HG03045 (cell line): ENCODE measurements at regions not wholly inside any gene's neighbourhood (a gene's known extent, or its start where the extent isn't known, plus 50 kb on each side); places are given as distances from the start of the nearest gene placed in this dataset.
"Not testable (repeated sequence)": the region's sequence is repeated elsewhere in the genome, so short reads cannot be mapped to it uniquely, and the experiment has no call there.

Experiments
- ATAC-seq: cut with Tn5 transposase; IDR thresholded peaks from one replicate; pipeline ENCODE4 v1.9.1; 2021; ENCODE audit warnings: mild to moderate bottlenecking, moderate library complexity; ENCODE audit not compliant: unreplicated experiment

- ATAC-seq: no peak
These were observed 409.5 kb upstream of the LMO3 start for GRCh38 chr12:17015501-17015900.

DNA sequence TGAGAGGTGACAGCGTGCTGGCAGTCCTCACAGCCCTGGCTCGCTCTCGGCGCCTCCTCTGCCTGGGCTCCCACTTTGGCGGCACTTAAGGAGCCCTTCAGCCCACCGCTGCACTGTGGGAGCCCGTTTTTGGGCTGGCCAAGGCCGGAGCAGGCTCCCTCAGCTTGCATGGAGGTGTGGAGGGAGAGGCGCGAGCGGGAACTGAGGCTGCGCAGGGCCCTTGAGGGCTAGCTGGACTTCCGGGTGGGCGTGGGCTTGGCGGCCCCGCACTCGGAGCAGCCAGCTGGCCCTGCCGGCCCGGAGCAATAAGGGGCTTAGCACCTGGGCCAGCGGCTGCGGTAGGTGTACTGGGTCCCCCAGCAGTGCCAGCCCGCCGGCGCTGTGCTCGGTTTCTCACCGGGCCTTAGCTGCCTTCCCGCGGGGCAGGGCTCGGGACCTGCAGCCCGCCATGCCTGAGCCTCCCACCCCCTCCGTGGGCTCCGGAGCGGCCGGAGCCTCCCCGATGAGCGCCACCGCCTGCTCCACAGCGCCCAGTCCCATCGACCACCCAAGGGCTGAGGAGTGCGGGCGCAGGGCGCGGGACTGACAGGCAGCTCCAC lies 401.6 kb upstream of the LMO3 start:
- ATAC-seq: not testable (repeated sequence)

DNA sequence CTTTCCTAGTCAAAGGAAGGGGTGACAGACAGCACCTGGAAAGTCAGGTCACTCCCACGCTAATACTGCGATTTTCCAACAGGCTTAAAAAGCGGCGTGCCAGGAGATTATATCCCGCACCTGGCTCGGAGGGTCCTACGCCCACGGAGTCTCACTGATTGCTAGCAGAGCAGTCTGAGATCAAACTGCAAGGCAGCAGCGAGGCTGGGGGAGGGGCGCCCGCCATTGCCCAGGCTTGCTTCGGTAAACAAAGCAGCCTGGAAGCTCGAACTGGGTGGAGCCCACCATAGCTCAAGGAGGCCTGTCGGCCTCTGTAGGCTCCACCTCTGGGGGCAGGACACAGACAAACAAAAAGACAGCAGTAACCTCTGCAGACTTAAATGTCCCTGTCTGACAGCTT lies 392.6 kb upstream of the LMO3 start:
- ATAC-seq: not testable (repeated sequence)

DNA sequence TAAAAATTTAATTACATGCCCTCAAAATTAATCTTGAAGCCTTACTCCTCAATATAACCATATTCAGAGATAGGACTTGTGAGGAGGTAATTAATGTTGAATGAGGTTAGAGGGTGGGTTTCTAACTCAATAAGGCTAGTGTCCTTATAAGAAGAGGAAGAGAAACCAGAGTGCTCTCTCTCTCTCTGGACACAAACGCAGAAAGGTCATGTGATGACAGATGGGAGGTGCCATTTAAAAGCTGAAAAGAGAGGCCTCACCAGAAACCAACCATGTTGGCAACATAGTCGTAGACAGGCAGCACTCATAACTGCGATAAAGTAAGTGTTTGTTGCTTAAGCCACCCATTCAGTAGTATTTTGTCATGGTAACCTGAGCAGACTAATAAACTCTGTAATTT lies 378.5 kb upstream of the LMO3 start:
- ATAC-seq: no peak

GRCh38 chr12:16972923-16973770 lies 367.2 kb upstream of the LMO3 start:
- no peak for ATAC-seq

DNA sequence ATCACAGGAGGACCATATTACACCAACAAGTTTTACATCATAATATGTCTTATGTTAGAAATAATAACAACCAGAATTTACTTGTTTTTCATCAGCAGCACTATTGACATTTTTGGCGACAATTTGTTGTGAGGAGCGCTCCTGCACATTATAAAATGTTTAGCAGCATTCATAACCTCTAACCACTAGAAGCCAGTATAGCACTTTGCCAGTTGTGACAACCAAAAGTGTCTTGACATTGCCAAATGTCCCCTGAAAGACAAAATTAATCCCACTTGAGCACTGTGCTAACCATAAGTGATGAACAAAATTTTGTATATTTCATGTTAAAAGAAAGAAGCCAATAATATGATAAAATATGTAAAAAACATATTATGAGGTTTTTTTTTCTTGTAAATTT lies 356.9 kb upstream of the LMO3 start:
- ATAC-seq: no peak

- no peak for ATAC-seq
These were observed 349.2 kb upstream of the LMO3 start for GRCh38 chr12:16955083-16955657.

- ATAC-seq: no peak
These were observed 344.1 kb upstream of the LMO3 start for GRCh38 chr12:16949871-16950667.

DNA sequence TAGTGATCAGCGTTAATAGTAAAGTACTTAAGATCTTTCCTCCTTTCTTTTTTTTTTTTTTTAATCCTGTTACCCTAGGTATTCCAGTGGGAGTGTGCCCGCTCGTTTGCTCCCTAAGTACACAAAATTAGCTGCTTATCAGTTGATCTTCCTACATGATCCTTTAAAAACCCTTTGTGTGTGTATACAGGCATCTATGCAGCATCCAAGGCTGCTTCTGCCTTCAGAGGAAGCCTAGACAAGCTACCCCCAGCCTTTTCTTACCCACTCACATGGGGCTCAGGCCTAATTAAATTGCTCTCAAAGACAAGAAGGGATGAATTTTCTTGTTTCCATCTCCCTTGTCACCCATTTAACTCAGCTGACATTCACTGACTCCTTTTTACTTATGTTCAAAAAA lies 343.4 kb upstream of the LMO3 start:
- ATAC-seq: no peak

DNA sequence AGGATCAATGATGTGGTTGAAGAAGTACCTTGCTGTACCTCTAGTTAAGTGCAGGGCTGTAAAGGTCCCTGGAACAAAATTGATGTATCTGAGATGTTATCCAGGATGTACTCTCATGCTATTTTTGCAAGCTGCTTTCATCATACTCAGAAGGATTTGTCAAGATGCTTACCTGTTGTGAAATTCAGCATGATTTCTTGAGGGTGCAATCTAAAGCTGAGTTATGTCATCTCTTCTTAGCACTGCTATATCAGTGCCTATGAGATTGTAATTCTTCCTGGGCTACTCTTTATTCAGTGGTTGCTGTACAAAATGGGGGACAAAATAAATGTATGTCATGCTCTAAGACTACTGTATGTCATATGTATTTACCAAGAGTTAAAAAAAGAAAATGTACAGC lies 340.7 kb upstream of the LMO3 start:
- no peak for ATAC-seq

DNA sequence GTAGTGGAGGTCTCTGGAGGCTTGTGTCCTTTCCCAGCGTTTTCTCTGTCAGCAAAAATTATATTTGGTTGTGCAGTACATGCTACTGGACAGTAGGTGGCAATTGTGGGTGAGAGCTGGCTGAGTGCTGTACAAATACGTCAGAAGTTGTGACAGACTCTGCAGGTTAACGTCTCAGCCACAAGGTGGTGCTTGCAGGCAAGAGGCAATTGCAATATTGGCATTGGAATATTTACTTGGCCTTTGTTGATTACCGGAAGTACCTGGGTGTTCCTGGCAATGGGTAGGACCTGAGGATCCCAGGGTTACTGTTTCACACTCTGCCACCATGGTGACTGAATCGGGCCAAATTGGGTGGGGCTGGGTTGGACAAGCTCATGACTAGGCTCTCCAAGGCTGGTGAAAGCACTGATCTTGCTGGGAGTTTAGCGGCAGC lies 333.9 kb upstream of the LMO3 start:
- ATAC-seq: peak; percentile 99

- ATAC-seq: no peak
These were observed 321.3 kb upstream of the LMO3 start for GRCh38 chr12:16927259-16927658.

- no peak for ATAC-seq
These were observed 314.5 kb upstream of the LMO3 start for GRCh38 chr12:16920451-16920850.

DNA sequence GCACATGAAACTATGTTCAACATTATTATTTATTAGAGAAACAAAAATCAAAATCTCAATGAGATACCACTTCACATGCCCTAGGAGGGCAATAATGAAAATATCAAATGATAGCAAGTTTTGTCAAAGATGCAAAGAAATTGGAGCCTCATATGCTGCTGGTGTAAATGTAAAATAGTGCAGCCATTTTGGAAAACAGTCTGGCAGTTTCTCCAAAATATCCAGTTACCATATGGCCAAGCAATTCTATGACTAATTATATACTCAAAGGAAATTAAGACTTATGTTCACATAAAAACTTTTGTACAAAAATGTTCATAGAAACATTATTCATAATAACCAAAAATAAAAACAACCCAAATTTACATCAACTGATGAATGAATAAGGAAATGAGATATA lies 313.6 kb upstream of the LMO3 start:
- no peak for ATAC-seq

DNA sequence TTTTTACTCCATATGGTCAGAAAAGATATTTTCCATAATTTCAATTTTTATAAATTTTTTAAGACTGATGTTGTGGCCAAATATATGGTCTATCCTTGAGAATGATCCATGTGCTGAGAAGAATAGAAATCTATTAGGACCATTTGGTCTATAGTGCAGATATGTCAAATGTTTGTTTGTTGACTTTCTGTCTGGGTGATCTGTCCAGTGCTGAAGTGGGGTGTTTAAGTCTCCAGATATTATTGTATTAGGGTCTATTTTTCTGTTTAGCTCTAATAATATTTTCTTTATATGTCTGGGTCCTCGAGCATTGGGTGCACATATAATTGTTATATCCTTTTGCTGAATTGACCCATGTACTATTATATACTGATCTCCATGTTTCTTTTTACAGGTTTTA lies 308.9 kb upstream of the LMO3 start:
- ATAC-seq: no peak

GRCh38 chr12:16913832-16914490 lies 308.0 kb upstream of the LMO3 start:
- no peak for ATAC-seq

- no peak for ATAC-seq
These were observed 296.0 kb upstream of the LMO3 start for GRCh38 chr12:16901946-16902345.

- ATAC-seq: no peak
These were observed 287.5 kb upstream of the LMO3 start for GRCh38 chr12:16893426-16893825.

DNA sequence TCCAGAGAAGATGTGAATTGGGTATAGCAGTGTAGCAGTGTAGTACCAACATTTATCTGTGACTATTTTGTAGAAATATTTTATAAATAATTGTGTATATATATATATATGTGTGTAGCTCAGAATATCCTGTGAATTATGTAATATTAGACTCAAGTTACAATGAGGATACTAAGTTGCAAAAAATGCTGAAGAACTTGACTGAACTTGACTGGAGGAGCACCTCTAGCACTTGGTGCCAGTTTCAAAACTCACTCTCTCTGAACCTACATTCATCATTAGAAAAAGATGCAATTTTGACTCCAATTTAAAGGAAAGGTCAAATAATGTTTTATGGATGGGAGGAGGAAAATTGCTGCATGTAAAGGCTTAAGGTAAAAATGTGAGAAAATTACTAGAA lies 285.7 kb upstream of the LMO3 start:
- ATAC-seq: no peak

- no peak for ATAC-seq
These were observed 278.9 kb upstream of the LMO3 start for GRCh38 chr12:16884819-16885218.

GRCh38 chr12:16884056-16884455 lies 278.1 kb upstream of the LMO3 start:
- peak; percentile 77 for ATAC-seq
